Mucosa of rectum (tissue), 2 donors: ENCODE measurements at regions not wholly inside any gene's neighbourhood (a gene's known extent, or its start where the extent isn't known, plus 50 kb on each side); places are given as distances from the start of the nearest gene placed in this dataset.
"Not testable (repeated sequence)": the region's sequence is repeated elsewhere in the genome, so short reads cannot be mapped to it uniquely, and the experiment has no call there.

Experiments used
- H3K27ac ChIP-seq, 2 donors: one replicate each; pipeline ENCODE4 v1.7.0; 2013; ENCODE audit warnings: inconsistent platforms in 2 of 2, low read depth in 2 of 2, low read length in 2 of 2
- H3K27me3 ChIP-seq, 2 donors: one replicate each; pipeline ENCODE4 v1.7.0; 2013; ENCODE audit warnings: low read length in 2 of 2; ENCODE audit not compliant: control insufficient read depth in 2 of 2, insufficient read depth in 2 of 2
- H3K36me3 ChIP-seq, 2 donors: one replicate each; pipeline ENCODE4 v1.7.0; 2013; ENCODE audit warnings: low read length in 2 of 2; ENCODE audit not compliant: control insufficient read depth in 2 of 2, insufficient read depth in 2 of 2
- H3K4me1 ChIP-seq, 2 donors: one replicate each; pipeline ENCODE4 v1.7.0; 2013; ENCODE audit warnings: low read length in 2 of 2, mild to moderate bottlenecking in 1 of 2; ENCODE audit not compliant: control insufficient read depth in 2 of 2, insufficient read depth in 2 of 2
- H3K4me3 ChIP-seq, 2 donors: one replicate each; pipeline ENCODE4 v1.7.0; 2013; ENCODE audit warnings: low read length in 2 of 2
- H3K9ac ChIP-seq, 2 donors: one replicate each; pipeline ENCODE4 v1.7.0; 2013; ENCODE audit warnings: low read length in 2 of 2, low read depth in 1 of 2, mild to moderate bottlenecking in 1 of 2
- H3K9me3 ChIP-seq, 2 donors: one replicate each; pipeline ENCODE4 v1.7.0; 2013; ENCODE audit warnings: low read length in 2 of 2; ENCODE audit not compliant: control insufficient read depth in 2 of 2
- donor health status: healthy.
- donor health status: Normal muscosa, but diverticular disease.

- Histone ChIP-seq H3K9me3 (no peaks in the 10 kb centered on the region), H3K9ac (no peak overlapping the region), H3K4me3 (no peak overlapping the region), H3K27me3 (peaks cover 0 to 2% of the 10 kb centered on the region in 2 donors), H3K4me1 (no peaks in the 10 kb centered on the region), H3K27ac (no peak overlapping the region), H3K36me3 (no peaks in the 10 kb centered on the region)
Measured at GRCh38 chr6:163750431-163751031, 336.0 kb downstream of the QKI start.

- H3K27ac ChIP-seq: no peak overlapping the region
Measured at GRCh38 chr6:163748886-163749285, 334.4 kb downstream of the QKI start.

GRCh38 chr6:163748036-163748435 lies 333.5 kb downstream of the QKI start:
- Histone ChIP-seq H3K36me3 (no peaks in the 10 kb centered on the region), H3K27ac (no peak overlapping the region), H3K9ac (no peak overlapping the region), H3K27me3 (peaks cover 0 to 2% of the 10 kb centered on the region in 2 donors), H3K4me1 (no peaks in the 10 kb centered on the region), H3K9me3 (no peaks in the 10 kb centered on the region), H3K4me3 (no peak overlapping the region)

More at GRCh38 chr6:163748886-163749285, 334.4 kb downstream of the QKI start:
- H3K4me1 ChIP-seq: no peaks in the 10 kb centered on the region
- H3K9me3 ChIP-seq: no peaks in the 10 kb centered on the region
- H3K36me3 ChIP-seq: no peaks in the 10 kb centered on the region
- no peak overlapping the region for H3K4me3 ChIP-seq
- peaks cover 0 to 2% of the 10 kb centered on the region in 2 donors for H3K27me3 ChIP-seq
- no peak overlapping the region for H3K9ac ChIP-seq

GRCh38 chr6:163747058-163747457 lies 332.5 kb downstream of the QKI start:
- H3K9me3 ChIP-seq, H3K4me3 ChIP-seq, H3K4me1 ChIP-seq, H3K9ac ChIP-seq, H3K27me3 ChIP-seq, H3K27ac ChIP-seq, H3K36me3 ChIP-seq: not testable (repeated sequence)

GRCh38 chr6:163745536-163746400 lies 331.2 kb downstream of the QKI start:
- H3K27ac ChIP-seq: no peak overlapping the region

GRCh38 chr6:163744256-163744925 lies 329.9 kb downstream of the QKI start:
- Histone ChIP-seq H3K9ac (no peak overlapping the region), H3K27ac (no peak overlapping the region), H3K27me3 (peaks cover 0 to 2% of the 10 kb centered on the region in 2 donors), H3K4me1 (no peaks in the 10 kb centered on the region), H3K4me3 (no peak overlapping the region), H3K9me3 (no peaks in the 10 kb centered on the region), H3K36me3 (no peaks in the 10 kb centered on the region)

More at GRCh38 chr6:163745536-163746400, 331.2 kb downstream of the QKI start:
- Histone ChIP-seq H3K4me1 (no peaks in the 10 kb centered on the region), H3K27me3 (peaks cover 0 to 2% of the 10 kb centered on the region in 2 donors), H3K4me3 (no peak overlapping the region), H3K36me3 (no peaks in the 10 kb centered on the region), H3K9me3 (no peaks in the 10 kb centered on the region), H3K9ac (no peak overlapping the region)

GRCh38 chr6:163743796-163744195 lies 329.3 kb downstream of the QKI start:
- H3K9ac ChIP-seq: no peak overlapping the region
- no peaks in the 10 kb centered on the region for H3K36me3 ChIP-seq
- H3K27me3 ChIP-seq: peaks cover 0 to 2% of the 10 kb centered on the region in 2 donors
- no peak overlapping the region for H3K27ac ChIP-seq
- no peaks in the 10 kb centered on the region for H3K4me1 ChIP-seq
- H3K9me3 ChIP-seq: no peaks in the 10 kb centered on the region
- H3K4me3 ChIP-seq: no peak overlapping the region

- Histone ChIP-seq H3K36me3 (no peaks in the 10 kb centered on the region), H3K27me3 (peaks cover 0 to 2% of the 10 kb centered on the region in 2 donors), H3K9ac (no peak overlapping the region), H3K9me3 (no peaks in the 10 kb centered on the region), H3K4me3 (no peak overlapping the region), H3K27ac (no peak overlapping the region), H3K4me1 (no peaks in the 10 kb centered on the region)
Measured at GRCh38 chr6:163741743-163742363, 327.3 kb downstream of the QKI start.

GRCh38 chr6:163741342-163741741 lies 326.8 kb downstream of the QKI start:
- no peaks in the 10 kb centered on the region for H3K36me3 ChIP-seq
- no peak overlapping the region for H3K27ac ChIP-seq
- no peaks in the 10 kb centered on the region for H3K4me1 ChIP-seq
- no peak overlapping the region for H3K4me3 ChIP-seq
- no peak overlapping the region for H3K9ac ChIP-seq
- H3K27me3 ChIP-seq: peaks cover 0 to 2% of the 10 kb centered on the region in 2 donors
- no peaks in the 10 kb centered on the region for H3K9me3 ChIP-seq

- H3K4me1 ChIP-seq: no peaks in the 10 kb centered on the region
- H3K9ac ChIP-seq: no peak overlapping the region
- no peak overlapping the region for H3K27ac ChIP-seq
- no peaks in the 10 kb centered on the region for H3K36me3 ChIP-seq
- no peaks in the 10 kb centered on the region for H3K9me3 ChIP-seq
- no peaks in the 10 kb centered on the region for H3K27me3 ChIP-seq
- H3K4me3 ChIP-seq: no peak overlapping the region
Measured at GRCh38 chr6:163739966-163740365, 325.4 kb downstream of the QKI start.
